Esophagus muscularis mucosa (tissue), 3 donors: ENCODE measurements at regions not wholly inside any gene's neighbourhood (a gene's known extent, or its start where the extent isn't known, plus 50 kb on each side); places are given as distances from the start of the nearest gene placed in this dataset.

Source experiments
- CTCF ChIP-seq, 3 experiments: fragments of 200-600 bp in 2 of 3; fragments of 450-650 bp in 1 of 3; sonication (generic) in 2 of 3; IDR thresholded peaks; one replicate each; pipeline ENCODE4 v1.5.1; 2017 to 2019; ENCODE audit warnings: antibody characterized with exemption in 3 of 3, mild to moderate bottlenecking in 2 of 3, moderate library complexity in 1 of 3
- POLR2AphosphoS5 ChIP-seq, 2 donors: sonication (generic); formaldehyde crosslinking; IDR thresholded peaks; one replicate each; pipeline ENCODE4 v1.6.1; 2017; ENCODE audit warnings: antibody characterized with exemption in 2 of 2

- TF ChIP-seq CTCF (IDR thresholded peaks at IDR 0.05) (no peak), POLR2AphosphoS5 (IDR thresholded peaks at IDR 0.05) (no peak)
Observed at GRCh38 chr11:114989536-114989935, 311.2 kb downstream of the NXPE2 start.
